ENCODE measurements at regions not wholly inside any gene's neighbourhood (a gene's known extent, or its start where the extent isn't known, plus 50 kb on each side); places are given as distances from the start of the nearest gene placed in this dataset.

GRCh38 chr6:115717472-115717871, 343.2 kb downstream of the FRK start:
- no peaks in the 10 kb centered on the region for H3K27me3 ChIP-seq (ENCODE audit: control insufficient read depth, insufficient read depth, low read length)
- no peak for DNase-seq (ENCODE audit: low read depth)
- ChIA-PET CTCF (no interaction called here), POLR2A (no interaction called here)
- H3K36me3 ChIP-seq (ENCODE audit: control insufficient read depth, insufficient read depth, low read length) = no peaks in the 10 kb centered on the region
- TF ChIP-seq, protein P1, sequence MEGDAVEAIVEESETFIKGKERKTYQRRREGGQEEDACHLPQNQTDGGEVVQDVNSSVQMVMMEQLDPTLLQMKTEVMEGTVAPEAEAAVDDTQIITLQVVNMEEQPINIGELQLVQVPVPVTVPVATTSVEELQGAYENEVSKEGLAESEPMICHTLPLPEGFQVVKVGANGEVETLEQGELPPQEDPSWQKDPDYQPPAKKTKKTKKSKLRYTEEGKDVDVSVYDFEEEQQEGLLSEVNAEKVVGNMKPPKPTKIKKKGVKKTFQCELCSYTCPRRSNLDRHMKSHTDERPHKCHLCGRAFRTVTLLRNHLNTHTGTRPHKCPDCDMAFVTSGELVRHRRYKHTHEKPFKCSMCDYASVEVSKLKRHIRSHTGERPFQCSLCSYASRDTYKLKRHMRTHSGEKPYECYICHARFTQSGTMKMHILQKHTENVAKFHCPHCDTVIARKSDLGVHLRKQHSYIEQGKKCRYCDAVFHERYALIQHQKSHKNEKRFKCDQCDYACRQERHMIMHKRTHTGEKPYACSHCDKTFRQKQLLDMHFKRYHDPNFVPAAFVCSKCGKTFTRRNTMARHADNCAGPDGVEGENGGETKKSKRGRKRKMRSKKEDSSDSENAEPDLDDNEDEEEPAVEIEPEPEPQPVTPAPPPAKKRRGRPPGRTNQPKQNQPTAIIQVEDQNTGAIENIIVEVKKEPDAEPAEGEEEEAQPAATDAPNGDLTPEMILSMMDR (IDR thresholded peaks at IDR 0.05; ENCODE audit: insufficient read depth, low read depth, low read length) = no peak
- H3K4me3 ChIP-seq (ENCODE audit: low read depth, low read length) = no peak overlapping the region

DNA sequence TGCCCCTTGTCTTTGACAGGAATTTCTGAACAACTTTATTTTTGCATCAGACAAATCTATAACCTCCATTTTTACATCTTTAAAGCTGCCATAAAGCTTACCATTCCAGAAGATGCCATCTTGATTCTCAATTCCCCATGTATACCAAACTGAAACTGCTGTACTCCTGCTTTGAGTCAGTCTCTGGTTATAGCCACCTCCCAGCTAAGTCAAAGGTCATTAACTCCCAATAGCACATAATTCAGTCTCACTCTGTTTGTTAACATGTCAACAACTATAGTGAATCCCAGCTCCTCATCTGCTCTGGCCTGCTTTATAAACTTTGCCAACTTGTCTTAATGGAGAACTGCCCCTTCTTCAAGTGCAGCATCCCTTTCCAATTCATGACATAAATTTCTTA, 343.6 kb downstream of the FRK start:
- DNase-seq (ENCODE audit: low read depth) = no peak
- CTCF ChIA-PET = no interaction called here
- no peaks in the 10 kb centered on the region for H3K36me3 ChIP-seq (ENCODE audit: control insufficient read depth, insufficient read depth, low read length)
- POLR2A ChIA-PET = no interaction called here
- no peaks in the 10 kb centered on the region for H3K27me3 ChIP-seq (ENCODE audit: control insufficient read depth, insufficient read depth, low read length)
- H3K4me3 ChIP-seq (ENCODE audit: low read depth, low read length) = no peak overlapping the region
- TF ChIP-seq, protein P1 (IDR thresholded peaks at IDR 0.05; ENCODE audit: insufficient read depth, low read depth, low read length) = no peak

DNA sequence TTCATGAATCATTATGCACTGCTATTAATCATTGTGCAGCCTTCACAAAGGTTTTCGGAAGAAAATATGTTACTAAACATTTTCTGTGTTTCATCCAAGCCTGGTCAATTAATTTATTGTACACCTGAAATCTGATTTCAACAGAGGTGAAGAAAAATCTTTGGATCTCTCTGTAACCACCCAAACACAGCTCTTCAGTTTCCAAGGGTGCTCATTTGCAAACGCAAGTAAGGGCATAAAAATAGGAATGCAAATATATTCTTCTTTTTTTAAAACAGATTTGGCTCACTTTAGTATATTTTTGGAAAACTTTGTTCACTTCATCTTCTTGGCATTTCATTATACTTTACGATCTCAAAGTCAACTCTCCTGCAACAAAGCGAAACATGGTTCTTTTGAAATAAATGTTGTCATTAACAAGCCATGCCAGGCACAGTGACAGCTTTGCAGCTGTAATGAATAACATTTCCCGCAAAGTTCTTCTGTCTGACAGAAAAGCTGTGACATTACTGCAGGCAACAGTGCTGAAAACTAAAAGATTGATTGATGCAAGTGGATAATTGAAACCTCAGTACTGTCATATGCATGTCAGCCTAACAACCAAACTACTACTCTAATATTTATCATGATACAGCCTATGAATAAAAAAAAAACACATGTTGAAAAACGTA, 348.3 kb downstream of the FRK start:
- TF ChIP-seq, protein P1 (IDR thresholded peaks at IDR 0.05; ENCODE audit: insufficient read depth, low read depth, low read length) = no peak
- ChIA-PET CTCF (interaction anchor here (1.1 kb wide), 1 partner anchor 9 kb away, joined by 3 read pairs; no protein-coding TSS in a partner anchor), POLR2A (no interaction called here)

DNA sequence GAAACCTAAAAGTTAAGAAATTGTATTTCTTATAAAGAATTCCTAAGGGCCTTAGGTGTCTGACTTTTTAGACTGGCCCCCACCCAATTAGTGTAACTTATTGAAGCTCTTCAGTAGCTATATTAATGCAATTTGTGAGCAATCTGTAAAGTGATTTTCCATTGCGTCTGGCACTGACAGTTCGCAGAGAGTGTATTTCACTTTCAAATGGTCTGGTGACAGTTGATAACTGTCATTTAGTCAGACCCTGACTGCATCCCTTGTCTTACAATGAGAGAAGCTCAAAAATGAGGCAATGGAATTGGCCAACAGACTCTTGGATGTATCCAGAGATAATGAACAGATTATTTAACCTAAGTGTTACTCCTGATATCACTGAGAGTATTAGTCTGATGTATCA, 351.8 kb downstream of the FRK start:
- TF ChIP-seq, protein P1 (IDR thresholded peaks at IDR 0.05; ENCODE audit: insufficient read depth, low read depth, low read length) = no peak
- ChIA-PET POLR2A (no interaction called here), CTCF (no interaction called here)

More for the DNA sequence above, 348.3 kb downstream of the FRK start:
- no peak overlapping the region for H3K4me3 ChIP-seq (ENCODE audit: low read depth, low read length)
- no peaks in the 10 kb centered on the region for H3K27me3 ChIP-seq (ENCODE audit: control insufficient read depth, insufficient read depth, low read length)
- no peaks in the 10 kb centered on the region for H3K36me3 ChIP-seq (ENCODE audit: control insufficient read depth, insufficient read depth, low read length)
- no peak for DNase-seq (ENCODE audit: low read depth)

GRCh38 chr6:115706981-115707380, 353.7 kb downstream of the FRK start:
- Histone ChIP-seq H3K36me3 (ENCODE audit: control insufficient read depth, insufficient read depth, low read length) (no peaks in the 10 kb centered on the region), H3K27me3 (ENCODE audit: control insufficient read depth, insufficient read depth, low read length) (no peaks in the 10 kb centered on the region), H3K4me3 (ENCODE audit: low read depth, low read length) (no peak overlapping the region)
- no peak for DNase-seq (ENCODE audit: low read depth)
- CTCF ChIA-PET = no interaction called here
- TF ChIP-seq, protein P1 (IDR thresholded peaks at IDR 0.05; ENCODE audit: insufficient read depth, low read depth, low read length) = no peak
- POLR2A ChIA-PET = no interaction called here

More for the DNA sequence above, 351.8 kb downstream of the FRK start:
- no peak overlapping the region for H3K4me3 ChIP-seq (ENCODE audit: low read depth, low read length)
- H3K27me3 ChIP-seq (ENCODE audit: control insufficient read depth, insufficient read depth, low read length) = no peaks in the 10 kb centered on the region
- no peaks in the 10 kb centered on the region for H3K36me3 ChIP-seq (ENCODE audit: control insufficient read depth, insufficient read depth, low read length)
- DNase-seq (ENCODE audit: low read depth) = no peak
